GM10248 (cell line): ENCODE measurements at regions not wholly inside any gene's neighbourhood (a gene's known extent, or its start where the extent isn't known, plus 50 kb on each side); places are given as distances from the start of the nearest gene placed in this dataset.

Experiments
- CTCF ChIA-PET: fragments of 300-600 bp; sonication (Branson Sonifier 250); formaldehyde crosslinking; extraction: SDS; loops from one replicate; lab custom pipeline; 2021; ENCODE audit warnings: antibody characterized with exemption; lab: Yijun Ruan, JAX
- POLR2A ChIA-PET: fragments of 350-650 bp; sonication (Branson Sonifier 250); formaldehyde crosslinking; extraction: SDS; loops from one replicate; lab custom pipeline; 2020; ENCODE audit warnings: antibody characterized with exemption; lab: Yijun Ruan, JAX
- DNase-seq: peaks from one replicate; pipeline ENCODE4 v3.0.0; 2012; ENCODE audit errors: extremely low spot score
- CTCF ChIP-seq: IDR thresholded peaks from 2 replicates; pipeline ENCODE4 v1.5.1; 2012; ENCODE audit warnings: mild to moderate bottlenecking, low read depth; ENCODE audit errors: extremely low read depth, missing control alignments, control extremely low read depth

- CTCF ChIA-PET, result no interaction called here
- TF ChIP-seq CTCF, result no peak
- POLR2A ChIA-PET, result no interaction called here
- no peak for DNase-seq
Measured at GRCh38 chr2:128980475-128980874, 661.8 kb upstream of the HS6ST1 start.

GRCh38 chr2:128981353-128981752 is 662.7 kb upstream of the HS6ST1 start:
- TF ChIP-seq CTCF, result no peak
- no peak for DNase-seq
- ChIA-PET POLR2A (no interaction called here), CTCF (no interaction called here)

GRCh38 chr2:128982001-128982400 is 663.3 kb upstream of the HS6ST1 start:
- ChIA-PET POLR2A (no interaction called here), CTCF (no interaction called here)
- DNase-seq, result no peak
- TF ChIP-seq CTCF, result no peak

- no peak for DNase-seq
- no peak for TF ChIP-seq CTCF
- CTCF ChIA-PET, result no interaction called here
- POLR2A ChIA-PET, result no interaction called here
Measured at GRCh38 chr2:128982670-128983069, 664.0 kb upstream of the HS6ST1 start.

GRCh38 chr2:128983094-128983493 is 664.4 kb upstream of the HS6ST1 start:
- ChIA-PET POLR2A (no interaction called here), CTCF (no interaction called here)
- no peak for DNase-seq
- no peak for TF ChIP-seq CTCF

GRCh38 chr2:128984081-128984480 is 665.4 kb upstream of the HS6ST1 start:
- DNase-seq, result no peak
- POLR2A ChIA-PET, result no interaction called here
- TF ChIP-seq CTCF, result no peak
- CTCF ChIA-PET, result no interaction called here

GRCh38 chr2:128984855-128985254 is 666.2 kb upstream of the HS6ST1 start:
- POLR2A ChIA-PET, result no interaction called here
- no peak for TF ChIP-seq CTCF
- no peak for DNase-seq
- CTCF ChIA-PET, result no interaction called here
